Fibroblast of skin of right biceps (primary cell): ENCODE measurements at regions not wholly inside any gene's neighbourhood (a gene's known extent, or its start where the extent isn't known, plus 50 kb on each side); places are given as distances from the start of the nearest gene placed in this dataset.
"Not testable (repeated sequence)": the region's sequence is repeated elsewhere in the genome, so short reads cannot be mapped to it uniquely, and the experiment has no call there.

ENCODE experiments used
- DNase-seq: peaks from one replicate; pipeline ENCODE4 v3.0.0-alpha.2; 2013

GRCh38 chr7:26065652-26066051, 86.3 kb upstream of the NFE2L3 start:
- no peak for DNase-seq

GRCh38 chr7:26066736-26067135, 85.3 kb upstream of the NFE2L3 start:
- no peak for DNase-seq

GRCh38 chr7:26070290-26070689, 81.7 kb upstream of the NFE2L3 start:
- DNase-seq, result no peak

GRCh38 chr7:26071622-26072456, 80.2 kb upstream of the NFE2L3 start:
- DNase-seq, result no peak

GRCh38 chr7:26073041-26073440, 79.0 kb upstream of the NFE2L3 start:
- DNase-seq, result no peak

GRCh38 chr7:26074919-26075318, 77.1 kb upstream of the NFE2L3 start:
- no peak for DNase-seq

- DNase-seq, result no peak
Observed at GRCh38 chr7:26076691-26077090, 75.3 kb upstream of the NFE2L3 start.

GRCh38 chr7:26078437-26079336, 73.3 kb upstream of the NFE2L3 start:
- DNase-seq, result peak; percentile 34

- no peak for DNase-seq
Observed at GRCh38 chr7:26081638-26082037, 70.4 kb upstream of the NFE2L3 start.

GRCh38 chr7:26083113-26083512, 68.9 kb upstream of the NFE2L3 start:
- DNase-seq, result peak; percentile 11

- DNase-seq, result no peak
Observed at GRCh38 chr7:26084418-26084817, 67.6 kb upstream of the NFE2L3 start.

- no peak for DNase-seq
Observed at GRCh38 chr7:26085771-26086170, 66.2 kb upstream of the NFE2L3 start.

GRCh38 chr7:26087321-26088091, 64.5 kb upstream of the NFE2L3 start:
- no peak for DNase-seq

GRCh38 chr7:26089469-26089868, 62.5 kb upstream of the NFE2L3 start:
- DNase-seq, result not testable (repeated sequence)

- peak; percentile 52 for DNase-seq
Observed at GRCh38 chr7:26090927-26091519, 61.0 kb upstream of the NFE2L3 start.

GRCh38 chr7:26091933-26092332, 60.1 kb upstream of the NFE2L3 start:
- no peak for DNase-seq

GRCh38 chr7:26093023-26093422, 59.0 kb upstream of the NFE2L3 start:
- no peak for DNase-seq

GRCh38 chr7:26096136-26096535, 55.9 kb upstream of the NFE2L3 start:
- DNase-seq, result no peak

- DNase-seq, result no peak
Observed at GRCh38 chr7:26097837-26098668, 53.9 kb upstream of the NFE2L3 start.

- DNase-seq, result no peak
Observed at GRCh38 chr7:26099236-26099635, 52.8 kb upstream of the NFE2L3 start.

GRCh38 chr7:26100406-26101339, 51.3 kb upstream of the NFE2L3 start:
- DNase-seq, result no peak
